Central memory CD8-positive, alpha-beta T cell (primary cell): ENCODE measurements at regions not wholly inside any gene's neighbourhood (a gene's known extent, or its start where the extent isn't known, plus 50 kb on each side); places are given as distances from the start of the nearest gene placed in this dataset.
A peak's percentile ranks its signal among the peaks of the same experiment; 100 is the strongest.

ENCODE experiments used
- ATAC-seq: fragments of 150-1000 bp; cut with Tn5 transposase; replicated peaks from 2 replicates; pipeline ENCODE4 v1.10.0; 2022; ENCODE audit warnings: mild to moderate bottlenecking, moderate FRiP score, moderate number of reproducible peaks; ENCODE audit not compliant: poor library complexity, severe bottlenecking; ENCODE audit errors: extremely low read depth
- DNase-seq, 2 donors: peaks; one replicate each; pipeline ENCODE4 v3.0.0; 2021; ENCODE audit warnings: low spot score in 2 of 2
- H3K27ac Mint-ChIP-seq: one replicate; pipeline ENCODE4 v1.8.0; 2022; ENCODE audit warnings: low read depth, mild to moderate bottlenecking, moderate library complexity, mixed read lengths
- H3K27me3 Mint-ChIP-seq: one replicate; pipeline ENCODE4 v1.8.0; 2022; ENCODE audit warnings: mixed read lengths
- H3K36me3 Mint-ChIP-seq: one replicate; pipeline ENCODE4 v1.8.0; 2022; ENCODE audit warnings: mild to moderate bottlenecking, moderate library complexity, mixed read lengths; ENCODE audit not compliant: insufficient read depth
- H3K4me1 Mint-ChIP-seq: one replicate; pipeline ENCODE4 v1.8.0; 2022; ENCODE audit warnings: mixed read lengths
- H3K4me3 Mint-ChIP-seq: one replicate; pipeline ENCODE4 v1.8.0; 2022; ENCODE audit warnings: mild to moderate bottlenecking, moderate library complexity, mixed read lengths
- H3K9me3 Mint-ChIP-seq: one replicate; pipeline ENCODE4 v1.8.0; 2022; ENCODE audit warnings: mixed read lengths

- no peak for DNase-seq
- Mint-ChIP-seq H3K27me3 (peaks cover 66% of the 10 kb centered on the region), H3K27ac (no peak overlapping the region), H3K4me1 (no peaks in the 10 kb centered on the region), H3K36me3 (peaks cover 2% of the 10 kb centered on the region), H3K9me3 (no peaks in the 10 kb centered on the region), H3K4me3 (peak overlapping the region; percentile 23)
- no peak for ATAC-seq
Measured at GRCh38 chr3:128555098-128555825, 62.3 kb upstream of the GATA2 start.

GRCh38 chr3:128554465-128555097 lies 61.6 kb upstream of the GATA2 start:
- peaks cover 2% of the 10 kb centered on the region for H3K36me3 Mint-ChIP-seq
- no peaks in the 10 kb centered on the region for H3K4me1 Mint-ChIP-seq
- no peak for ATAC-seq
- H3K27me3 Mint-ChIP-seq, result peaks cover 66% of the 10 kb centered on the region
- DNase-seq, result no peak
- peak overlapping the region; percentile 23 for H3K4me3 Mint-ChIP-seq
- no peaks in the 10 kb centered on the region for H3K9me3 Mint-ChIP-seq
- no peak overlapping the region for H3K27ac Mint-ChIP-seq

GRCh38 chr3:128554100-128554464 lies 61.1 kb upstream of the GATA2 start:
- H3K4me3 Mint-ChIP-seq, result no peak overlapping the region
- peaks cover 2% of the 10 kb centered on the region for H3K36me3 Mint-ChIP-seq
- H3K9me3 Mint-ChIP-seq, result no peaks in the 10 kb centered on the region
- no peak overlapping the region for H3K27ac Mint-ChIP-seq
- DNase-seq (no peak), ATAC-seq (no peak)
- peaks cover 3% of the 10 kb centered on the region for H3K4me1 Mint-ChIP-seq
- H3K27me3 Mint-ChIP-seq, result peaks cover 67% of the 10 kb centered on the region

GRCh38 chr3:128553560-128553959 lies 60.6 kb upstream of the GATA2 start:
- no peak overlapping the region for H3K4me3 Mint-ChIP-seq
- peaks cover 2% of the 10 kb centered on the region for H3K36me3 Mint-ChIP-seq
- peaks cover 71% of the 10 kb centered on the region for H3K27me3 Mint-ChIP-seq
- no peak for ATAC-seq
- no peak for DNase-seq
- H3K9me3 Mint-ChIP-seq, result no peaks in the 10 kb centered on the region
- H3K27ac Mint-ChIP-seq, result no peak overlapping the region
- peaks cover 6% of the 10 kb centered on the region for H3K4me1 Mint-ChIP-seq

- Mint-ChIP-seq H3K36me3 (peaks cover 2% of the 10 kb centered on the region), H3K4me3 (no peak overlapping the region), H3K4me1 (peaks cover 6% of the 10 kb centered on the region), H3K27me3 (peaks cover 68% of the 10 kb centered on the region), H3K27ac (no peak overlapping the region), H3K9me3 (no peaks in the 10 kb centered on the region)
- DNase-seq (no peak), ATAC-seq (no peak)
Measured at GRCh38 chr3:128551867-128552266, 58.9 kb upstream of the GATA2 start.

- H3K27ac Mint-ChIP-seq, result no peak overlapping the region
- no peaks in the 10 kb centered on the region for H3K9me3 Mint-ChIP-seq
- DNase-seq (no peak), ATAC-seq (no peak)
- H3K4me3 Mint-ChIP-seq, result no peak overlapping the region
- H3K4me1 Mint-ChIP-seq, result peaks cover 6% of the 10 kb centered on the region
- H3K36me3 Mint-ChIP-seq, result peaks cover 2% of the 10 kb centered on the region
- peaks cover 64% of the 10 kb centered on the region for H3K27me3 Mint-ChIP-seq
Measured at GRCh38 chr3:128551451-128551850, 58.5 kb upstream of the GATA2 start.

GRCh38 chr3:128550471-128551126 lies 57.6 kb upstream of the GATA2 start:
- Mint-ChIP-seq H3K4me1 (peaks cover 6% of the 10 kb centered on the region), H3K27me3 (peaks cover 59% of the 10 kb centered on the region), H3K4me3 (no peak overlapping the region), H3K27ac (no peak overlapping the region), H3K9me3 (no peaks in the 10 kb centered on the region), H3K36me3 (peaks cover 2% of the 10 kb centered on the region)
- ATAC-seq (no peak), DNase-seq (no peak)

- no peak for ATAC-seq
- H3K27me3 Mint-ChIP-seq, result peaks cover 59% of the 10 kb centered on the region
- no peak for DNase-seq
- no peak overlapping the region for H3K27ac Mint-ChIP-seq
- no peaks in the 10 kb centered on the region for H3K9me3 Mint-ChIP-seq
- H3K4me1 Mint-ChIP-seq, result peaks cover 6% of the 10 kb centered on the region
- no peak overlapping the region for H3K4me3 Mint-ChIP-seq
- H3K36me3 Mint-ChIP-seq, result peaks cover 2% of the 10 kb centered on the region
Measured at GRCh38 chr3:128550113-128550440, 57.1 kb upstream of the GATA2 start.

GRCh38 chr3:128549283-128550112 lies 56.5 kb upstream of the GATA2 start:
- no peaks in the 10 kb centered on the region for H3K36me3 Mint-ChIP-seq
- peaks cover 55% of the 10 kb centered on the region for H3K27me3 Mint-ChIP-seq
- peaks cover 6% of the 10 kb centered on the region for H3K4me1 Mint-ChIP-seq
- no peak overlapping the region for H3K27ac Mint-ChIP-seq
- ATAC-seq (no peak), DNase-seq (no peak)
- no peak overlapping the region for H3K4me3 Mint-ChIP-seq
- H3K9me3 Mint-ChIP-seq, result no peaks in the 10 kb centered on the region

GRCh38 chr3:128548426-128549282 lies 55.7 kb upstream of the GATA2 start:
- H3K27ac Mint-ChIP-seq, result no peak overlapping the region
- H3K36me3 Mint-ChIP-seq, result no peaks in the 10 kb centered on the region
- DNase-seq, result no peak
- no peaks in the 10 kb centered on the region for H3K9me3 Mint-ChIP-seq
- H3K4me3 Mint-ChIP-seq, result no peak overlapping the region
- H3K27me3 Mint-ChIP-seq, result peaks cover 49% of the 10 kb centered on the region
- H3K4me1 Mint-ChIP-seq, result peaks cover 6% of the 10 kb centered on the region
- no peak for ATAC-seq

GRCh38 chr3:128548021-128548420 lies 55.0 kb upstream of the GATA2 start:
- H3K9me3 Mint-ChIP-seq, result peaks cover 6% of the 10 kb centered on the region
- H3K36me3 Mint-ChIP-seq, result no peaks in the 10 kb centered on the region
- H3K27me3 Mint-ChIP-seq, result peaks cover 49% of the 10 kb centered on the region
- no peak overlapping the region for H3K4me3 Mint-ChIP-seq
- no peak for ATAC-seq
- peaks cover 6% of the 10 kb centered on the region for H3K4me1 Mint-ChIP-seq
- DNase-seq, result no peak
- H3K27ac Mint-ChIP-seq, result no peak overlapping the region
